HepG2 (cell line): ENCODE measurements at regions not wholly inside any gene's neighbourhood (a gene's known extent, or its start where the extent isn't known, plus 50 kb on each side); places are given as distances from the start of the nearest gene placed in this dataset.

Source experiments
- ATAC-seq: fragments of 200-7000 bp; cut with Tn5 transposase; 3 replicates; pipeline ENCODE4 v1.9.1; 2020; ENCODE audit warnings: mild to moderate bottlenecking, moderate library complexity
- BruUV-seq: library from RNA; stranded (reverse); fragments of 400-500 nt; replicated peaks from 2 replicates; lab custom pipeline; 2021; lab: Mats Ljungman, UMichigan
- CTCF ChIA-PET: fragments of 300-600 bp; formaldehyde crosslinking; extraction: SDS; loops from one replicate; lab custom pipeline; 2021; ENCODE audit warnings: low total read pairs, inconsistent platforms, low intra/inter-chr PET ratio; lab: Yijun Ruan, JAX
- POLR2A ChIA-PET: fragments of 350-600 bp; sonication (Branson Sonifier 250); formaldehyde crosslinking; loops from one replicate; lab custom pipeline; 2020; ENCODE audit warnings: antibody characterized with exemption, inconsistent platforms; lab: Yijun Ruan, JAX
- DNase-seq: peaks from one replicate; pipeline ENCODE4 v3.0.0-alpha.2; 2015; ENCODE audit warnings: low spot score
- FAIRE-seq: peaks from 3 replicates; lab custom pipeline; 2011; peaks lifted over from hg19 to GRCh38; lab: Jason Lieb, UNC
- H2AFZ ChIP-seq: one replicate; pipeline ENCODE4 v1.6.1; 2011; ENCODE audit warnings: low read length, inconsistent platforms
- H3K27ac ChIP-seq: fragments of 300-600 bp; 3 replicates; pipeline ENCODE4 v1.8.0; 2011; ENCODE audit warnings: mixed run types, mild to moderate bottlenecking, mixed read lengths, low read length, inconsistent platforms; ENCODE audit not compliant: insufficient read depth; ENCODE audit errors: extremely low read length
- H3K27me3 ChIP-seq, 2 experiments: fragments of 200-600 bp in 1 of 2; 2 replicates in 1 of 2; 3 replicates in 1 of 2; pipeline versions ENCODE4 v1.6.0 to v1.8.0; 2011; ENCODE audit warnings: low read length in 2 of 2, mild to moderate bottlenecking in 2 of 2, moderate library complexity in 2 of 2, inconsistent platforms in 1 of 2; ENCODE audit not compliant: insufficient read depth in 2 of 2, control insufficient read depth in 1 of 2
- H3K36me3 ChIP-seq, 2 experiments: fragments of 200-600 bp in 1 of 2; replicated peaks in 1 of 2; 2 replicates in 1 of 2; 3 replicates in 1 of 2; pipeline versions ENCODE4 v1.5.1 to v1.8.0; 2011; ENCODE audit warnings: low read length in 2 of 2, inconsistent platforms in 1 of 2; ENCODE audit not compliant: insufficient read depth in 2 of 2, control insufficient read depth in 1 of 2
- H3K4me1 ChIP-seq: 2 replicates; pipeline ENCODE4 v1.5.1; 2012; ENCODE audit warnings: low read length, inconsistent platforms; ENCODE audit not compliant: insufficient read depth
- H3K4me2 ChIP-seq: 2 replicates; pipeline ENCODE4 v1.6.0; 2011; ENCODE audit warnings: low read depth, low read length, inconsistent platforms
- H3K4me3 ChIP-seq, 3 experiments: fragments of 200-600 bp in 1 of 3; sonication (generic), shearing (Covaris generic) in 1 of 3; replicated peaks in 1 of 3; 2 replicates each; pipeline ENCODE4 v1.5.1; 2011 to 2016; ENCODE audit warnings: low read length in 3 of 3, inconsistent platforms in 2 of 3, low read depth in 2 of 3, mild to moderate bottlenecking in 2 of 3, control low read depth in 1 of 3, mixed read lengths in 1 of 3; ENCODE audit not compliant: insufficient read depth in 1 of 3
- H3K79me2 ChIP-seq: one replicate; pipeline ENCODE4 v1.6.1; 2011; ENCODE audit warnings: low read length, inconsistent platforms; ENCODE audit not compliant: insufficient read depth
- H3K9ac ChIP-seq: 2 replicates; pipeline ENCODE4 v1.6.0; 2011; ENCODE audit warnings: mild to moderate bottlenecking, low read depth, low read length, inconsistent platforms; ENCODE audit not compliant: insufficient read depth
- H3K9me3 ChIP-seq: 2 replicates; pipeline ENCODE4 v1.5.1; 2012; ENCODE audit warnings: mild to moderate bottlenecking, low read length
- H4K20me1 ChIP-seq: 2 replicates; pipeline ENCODE4 v1.6.0; 2011; ENCODE audit warnings: inconsistent platforms, mild to moderate bottlenecking, low read length, moderate library complexity; ENCODE audit not compliant: insufficient read depth
- BATF2 ChIP-seq: sonication (generic); formaldehyde crosslinking; IDR thresholded peaks from 2 replicates; pipeline ENCODE4 v1.8.0; 2022; ENCODE audit warnings: mild to moderate bottlenecking, missing genetic modification reagents, moderate library complexity
- CCDC6 ChIP-seq: sonication (generic); formaldehyde crosslinking; IDR thresholded peaks from 2 replicates; pipeline ENCODE4 v1.8.1; 2022; ENCODE audit warnings: mild to moderate bottlenecking, missing genetic modification reagents, moderate library complexity
- CEBPG ChIP-seq: IDR thresholded peaks from 2 replicates; pipeline ENCODE4 v1.6.1; 2016
- DBP ChIP-seq: sonication (generic); formaldehyde crosslinking; IDR thresholded peaks from 2 replicates; pipeline ENCODE4 v1.4.0; 2020; ENCODE audit warnings: missing genetic modification reagents; ENCODE audit errors: not compliant biosample characterization
- MTA3 ChIP-seq: sonication (generic); formaldehyde crosslinking; IDR thresholded peaks from 2 replicates; pipeline ENCODE4 v1.4.0; 2020; ENCODE audit warnings: missing genetic modification reagents
- NFATC3 ChIP-seq: sonication (generic); formaldehyde crosslinking; IDR thresholded peaks from 2 replicates; pipeline ENCODE4 v1.5.1; 2020; ENCODE audit warnings: mild to moderate bottlenecking, missing genetic modification reagents
- NRL ChIP-seq: sonication (generic); formaldehyde crosslinking; IDR thresholded peaks from 2 replicates; pipeline ENCODE4 v1.5.0; 2020; ENCODE audit warnings: missing genetic modification reagents, mild to moderate bottlenecking, moderate library complexity, borderline replicate concordance
- SATB2 ChIP-seq: sonication (generic); formaldehyde crosslinking; IDR thresholded peaks from 2 replicates; pipeline ENCODE4 v1.5.0; 2020; ENCODE audit warnings: missing genetic modification reagents
- SETDB1 ChIP-seq: sonication (generic); formaldehyde crosslinking; IDR thresholded peaks from 2 replicates; pipeline ENCODE4 v1.5.1; 2020; ENCODE audit warnings: missing genetic modification reagents, mild to moderate bottlenecking, borderline replicate concordance
- SIN3B ChIP-seq: fragments of 150-350 bp; IDR thresholded peaks from 2 replicates; pipeline ENCODE4 v1.6.1; 2014; ENCODE audit warnings: low read length
- TBL1XR1 ChIP-seq: fragments of 150-350 bp; IDR thresholded peaks from 2 replicates; pipeline ENCODE4 v1.6.1; 2014; ENCODE audit warnings: borderline replicate concordance, low read length; ENCODE audit not compliant: partially characterized antibody
- YEATS4 ChIP-seq: sonication (generic); formaldehyde crosslinking; IDR thresholded peaks from 2 replicates; pipeline ENCODE4 v1.4.0; 2020; ENCODE audit warnings: missing genetic modification reagents, borderline replicate concordance
- ZNF451 ChIP-seq: sonication (generic); formaldehyde crosslinking; IDR thresholded peaks from 2 replicates; pipeline ENCODE4 v1.5.0; 2020; ENCODE audit warnings: mild to moderate bottlenecking, missing genetic modification reagents
- WGBS: methylation state at CpG from one replicate; pipeline ENCODE4 v1.1.6; 2017; ENCODE audit warnings: low lambda C conversion rate; 5-methylcytosine and 5-hydroxymethylcytosine counted together
- in situ Hi-C: cut with HindIII; loops from 2 replicates; pipeline ENCODE4 v1.10.0; 2017; ENCODE audit warnings: low pct_unique_long_range_greater_than_20kb; ENCODE audit not compliant: extremely low pct_ligation_motif_present
- intact Hi-C: fragments of 100-400 bp; cut with micrococcal nuclease; formaldehyde crosslinking; loops from one replicate; pipeline ENCODE4 v1.10.0; 2022; ENCODE audit not compliant: unreplicated experiment
- TF ChIP-seq, protein P1 (sequence below): sonication (generic); formaldehyde crosslinking; IDR thresholded peaks from 2 replicates; pipeline ENCODE4 v1.4.0; 2020; ENCODE audit warnings: mild to moderate bottlenecking, missing genetic modification reagents
- TF ChIP-seq, protein P2 (sequence below): sonication (generic); formaldehyde crosslinking; IDR thresholded peaks from 2 replicates; pipeline ENCODE4 v1.9.0; 2022; ENCODE audit warnings: missing genetic modification reagents, mild to moderate bottlenecking, borderline replicate concordance

- Histone ChIP-seq H3K4me2 (no peak overlapping the region), H3K9me3 (no peaks in the 10 kb centered on the region), H2AFZ (no peak overlapping the region), H3K36me3 (no peaks in the 10 kb centered on the region), H3K9ac (no peak overlapping the region), H3K27ac (no peak overlapping the region), H3K4me1 (no peaks in the 10 kb centered on the region), H3K79me2 (no peaks in the 10 kb centered on the region), H3K27me3 (peaks cover 11 to 94% of the 10 kb centered on the region in 2 experiments), H4K20me1 (no peaks in the 10 kb centered on the region), H3K4me3 (no peak overlapping the region)
- FAIRE-seq (no peak), ATAC-seq (no peak), DNase-seq (no peak)
- no peak for TF ChIP-seq CCDC6
- TF ChIP-seq TBL1XR1, result no peak
- TF ChIP-seq SIN3B, result no peak
- no peak for TF ChIP-seq NFATC3
- no peak for TF ChIP-seq MTA3 (CRISPR knock-in tag)
- TF ChIP-seq DBP (CRISPR knock-in tag), result no peak
- no peak for TF ChIP-seq YEATS4
- TF ChIP-seq, protein P1, sequence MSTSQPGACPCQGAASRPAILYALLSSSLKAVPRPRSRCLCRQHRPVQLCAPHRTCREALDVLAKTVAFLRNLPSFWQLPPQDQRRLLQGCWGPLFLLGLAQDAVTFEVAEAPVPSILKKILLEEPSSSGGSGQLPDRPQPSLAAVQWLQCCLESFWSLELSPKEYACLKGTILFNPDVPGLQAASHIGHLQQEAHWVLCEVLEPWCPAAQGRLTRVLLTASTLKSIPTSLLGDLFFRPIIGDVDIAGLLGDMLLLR (CRISPR knock-in tag), result no peak
- TF ChIP-seq SETDB1 (CRISPR knock-in tag), result no peak
- no peak for TF ChIP-seq ZNF451 (CRISPR knock-in tag)
- TF ChIP-seq SATB2 (CRISPR knock-in tag), result no peak
- TF ChIP-seq, protein P2, sequence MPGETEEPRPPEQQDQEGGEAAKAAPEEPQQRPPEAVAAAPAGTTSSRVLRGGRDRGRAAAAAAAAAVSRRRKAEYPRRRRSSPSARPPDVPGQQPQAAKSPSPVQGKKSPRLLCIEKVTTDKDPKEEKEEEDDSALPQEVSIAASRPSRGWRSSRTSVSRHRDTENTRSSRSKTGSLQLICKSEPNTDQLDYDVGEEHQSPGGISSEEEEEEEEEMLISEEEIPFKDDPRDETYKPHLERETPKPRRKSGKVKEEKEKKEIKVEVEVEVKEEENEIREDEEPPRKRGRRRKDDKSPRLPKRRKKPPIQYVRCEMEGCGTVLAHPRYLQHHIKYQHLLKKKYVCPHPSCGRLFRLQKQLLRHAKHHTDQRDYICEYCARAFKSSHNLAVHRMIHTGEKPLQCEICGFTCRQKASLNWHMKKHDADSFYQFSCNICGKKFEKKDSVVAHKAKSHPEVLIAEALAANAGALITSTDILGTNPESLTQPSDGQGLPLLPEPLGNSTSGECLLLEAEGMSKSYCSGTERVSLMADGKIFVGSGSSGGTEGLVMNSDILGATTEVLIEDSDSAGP (CRISPR knock-in tag), result no peak
- no peak for TF ChIP-seq CEBPG (CRISPR knock-in tag)
- no peak for TF ChIP-seq BATF2 (CRISPR knock-in tag)
- TF ChIP-seq NRL (CRISPR knock-in tag), result no peak
- 46% methylated on average over 16 of the region's 19 CpGs for WGBS
- intact Hi-C loops (no loop called here), in situ Hi-C loops (no loop called here)
- CTCF ChIA-PET, result no interaction called here
- no TSS peak for BruUV-seq
- POLR2A ChIA-PET, result no interaction called here
Measured at GRCh38 chr2:239502430-239503186, 101.8 kb upstream of the HDAC4 start.
